Keratinocyte (primary cell): ENCODE measurements at regions not wholly inside any gene's neighbourhood (a gene's known extent, or its start where the extent isn't known, plus 50 kb on each side); places are given as distances from the start of the nearest gene placed in this dataset.

Experiments used
- DNase-seq: peaks from one replicate; pipeline ENCODE4 v3.0.0-alpha.2; 2011; ENCODE audit warnings: low read depth, missing footprints, low spot score
- FAIRE-seq: peaks from 2 replicates; lab custom pipeline; 2011; peaks lifted over from hg19 to GRCh38; lab: Jason Lieb, UNC
- H2AFZ ChIP-seq: 2 replicates; pipeline ENCODE4 v1.6.0; 2012; ENCODE audit warnings: low read length, control low read depth, inconsistent platforms; ENCODE audit not compliant: control insufficient read depth
- H3K27ac ChIP-seq: 2 replicates; pipeline ENCODE4 v1.5.1; 2011; ENCODE audit warnings: low read length; ENCODE audit not compliant: control insufficient read depth, insufficient read depth
- H3K27me3 ChIP-seq: 3 replicates; pipeline ENCODE4 v1.6.0; 2011; ENCODE audit warnings: low read length; ENCODE audit not compliant: control insufficient read depth, insufficient read depth; ENCODE audit errors: extremely low read depth
- H3K36me3 ChIP-seq, 2 experiments: 2 replicates in 1 of 2; 3 replicates in 1 of 2; pipeline ENCODE4 v1.5.1; 2011; ENCODE audit warnings: low read length in 2 of 2, mild to moderate bottlenecking in 1 of 2; ENCODE audit not compliant: control insufficient read depth in 2 of 2, insufficient read depth in 2 of 2; ENCODE audit errors: extremely low read depth in 1 of 2
- H3K4me1 ChIP-seq: 3 replicates; pipeline ENCODE4 v1.5.1; 2011; ENCODE audit warnings: low read length; ENCODE audit not compliant: control insufficient read depth, insufficient read depth; ENCODE audit errors: extremely low read depth
- H3K4me2 ChIP-seq: 3 replicates; pipeline ENCODE4 v1.6.0; 2011; ENCODE audit warnings: low read depth, low read length; ENCODE audit not compliant: control insufficient read depth, insufficient read depth; ENCODE audit errors: extremely low read depth
- H3K4me3 ChIP-seq, 3 experiments: fragments of 200-600 bp in 1 of 3; sonication (generic) in 1 of 3; 2 replicates in 2 of 3; 3 replicates in 1 of 3; pipeline ENCODE4 v1.5.1; 2011 to 2016; ENCODE audit warnings: low read length in 3 of 3, mild to moderate bottlenecking in 3 of 3, control low read depth in 2 of 3, inconsistent platforms in 1 of 3, low read depth in 1 of 3, mixed read lengths in 1 of 3, mixed run types in 1 of 3, moderate library complexity in 1 of 3; ENCODE audit not compliant: control insufficient read depth in 2 of 3, insufficient read depth in 2 of 3; ENCODE audit errors: extremely low read depth in 1 of 3
- H3K79me2 ChIP-seq: 2 replicates; pipeline ENCODE4 v1.6.0; 2012; ENCODE audit warnings: low read length; ENCODE audit not compliant: control insufficient read depth, insufficient read depth
- H3K9ac ChIP-seq: 3 replicates; pipeline ENCODE4 v1.6.0; 2011; ENCODE audit warnings: low read length; ENCODE audit not compliant: control insufficient read depth, insufficient read depth; ENCODE audit errors: extremely low read depth
- H3K9me1 ChIP-seq: 3 replicates; pipeline ENCODE4 v1.6.0; 2011; ENCODE audit warnings: low read length; ENCODE audit not compliant: control insufficient read depth, insufficient read depth; ENCODE audit errors: extremely low read depth
- H3K9me3 ChIP-seq: 2 replicates; pipeline ENCODE4 v1.5.1; 2012; ENCODE audit warnings: low read depth, low read length; ENCODE audit not compliant: control insufficient read depth
- H4K20me1 ChIP-seq: 3 replicates; pipeline ENCODE4 v1.6.0; 2011; ENCODE audit warnings: low read length; ENCODE audit not compliant: control insufficient read depth, insufficient read depth; ENCODE audit errors: extremely low read depth
- EZH2 ChIP-seq: IDR thresholded peaks from one replicate; pipeline ENCODE4 v1.6.1; 2012; ENCODE audit warnings: inconsistent platforms, mild to moderate bottlenecking, low read length, moderate library complexity
- dilution Hi-C: fragments of 300-500 bp; cut with MboI; formaldehyde crosslinking; loops from one replicate; pipeline ENCODE4 v1.7.0; 2020; ENCODE audit warnings: low sequenced_read_pairs; ENCODE audit not compliant: extremely low pct_ligation_motif_present
- TF ChIP-seq, protein P1 (sequence below), 3 experiments: IDR thresholded peaks in 1 of 3; conservative IDR thresholded peaks in 1 of 3; optimal IDR thresholded peaks in 1 of 3; 2 replicates in 2 of 3; 3 replicates in 1 of 3; pipeline versions ENCODE3 to v1.5.1; 2011; ENCODE audit warnings: low read length in 3 of 3, mild to moderate bottlenecking in 3 of 3, moderate library complexity in 2 of 3, control low read depth in 1 of 3, inconsistent platforms in 1 of 3; ENCODE audit not compliant: insufficient read depth in 2 of 3; ENCODE audit errors: extremely low read depth in 1 of 3

DNA sequence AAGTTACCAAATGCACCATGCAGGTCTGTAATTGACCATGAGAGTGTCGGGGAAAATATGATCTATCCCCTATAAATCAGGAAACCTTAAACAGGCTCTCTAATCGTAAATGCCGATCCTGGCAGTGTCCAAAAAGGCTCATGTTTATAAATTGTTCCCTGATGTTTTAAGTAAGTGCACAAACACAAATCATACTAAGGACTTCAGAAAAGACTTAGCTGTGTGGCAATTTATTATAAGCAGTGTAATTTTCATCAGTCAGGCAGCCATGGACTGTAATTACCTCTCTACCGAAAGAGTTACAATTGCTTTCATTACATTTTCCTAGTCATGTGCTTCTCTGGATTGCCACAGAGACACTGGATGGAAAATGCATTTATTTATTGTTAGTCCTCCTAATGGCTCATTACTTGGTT lies 73.4 kb upstream of the COX10 start:
- Histone ChIP-seq H2AFZ (no peak overlapping the region), H3K36me3 (no peaks in the 10 kb centered on the region), H3K27me3 (no peaks in the 10 kb centered on the region), H3K79me2 (no peaks in the 10 kb centered on the region), H3K4me2 (no peak overlapping the region), H3K4me3 (no peak overlapping the region), H3K4me1 (no peaks in the 10 kb centered on the region), H3K9me3 (no peaks in the 10 kb centered on the region), H4K20me1 (no peaks in the 10 kb centered on the region), H3K9me1 (no peaks in the 10 kb centered on the region), H3K9ac (no peak overlapping the region), H3K27ac (no peak overlapping the region)
- dilution Hi-C loops: no loop called here
- DNase-seq: no peak
- no peak for FAIRE-seq
- TF ChIP-seq EZH2: no peak
- TF ChIP-seq, protein P1, sequence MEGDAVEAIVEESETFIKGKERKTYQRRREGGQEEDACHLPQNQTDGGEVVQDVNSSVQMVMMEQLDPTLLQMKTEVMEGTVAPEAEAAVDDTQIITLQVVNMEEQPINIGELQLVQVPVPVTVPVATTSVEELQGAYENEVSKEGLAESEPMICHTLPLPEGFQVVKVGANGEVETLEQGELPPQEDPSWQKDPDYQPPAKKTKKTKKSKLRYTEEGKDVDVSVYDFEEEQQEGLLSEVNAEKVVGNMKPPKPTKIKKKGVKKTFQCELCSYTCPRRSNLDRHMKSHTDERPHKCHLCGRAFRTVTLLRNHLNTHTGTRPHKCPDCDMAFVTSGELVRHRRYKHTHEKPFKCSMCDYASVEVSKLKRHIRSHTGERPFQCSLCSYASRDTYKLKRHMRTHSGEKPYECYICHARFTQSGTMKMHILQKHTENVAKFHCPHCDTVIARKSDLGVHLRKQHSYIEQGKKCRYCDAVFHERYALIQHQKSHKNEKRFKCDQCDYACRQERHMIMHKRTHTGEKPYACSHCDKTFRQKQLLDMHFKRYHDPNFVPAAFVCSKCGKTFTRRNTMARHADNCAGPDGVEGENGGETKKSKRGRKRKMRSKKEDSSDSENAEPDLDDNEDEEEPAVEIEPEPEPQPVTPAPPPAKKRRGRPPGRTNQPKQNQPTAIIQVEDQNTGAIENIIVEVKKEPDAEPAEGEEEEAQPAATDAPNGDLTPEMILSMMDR (optimal IDR thresholded peaks at IDR 0.05 in 1 of 3, IDR thresholded peaks at IDR 0.05 in 1 of 3, conservative IDR thresholded peaks at IDR 0.05 in 1 of 3; ENCODE audit: extremely low read depth in 1 of 3, insufficient read depth in 2 of 3, low read length in 3 of 3): no peak

- Histone ChIP-seq H3K4me1 (no peaks in the 10 kb centered on the region), H3K27ac (no peak overlapping the region), H3K27me3 (no peaks in the 10 kb centered on the region), H3K9ac (no peak overlapping the region), H4K20me1 (no peaks in the 10 kb centered on the region), H3K36me3 (no peaks in the 10 kb centered on the region), H3K79me2 (no peaks in the 10 kb centered on the region), H3K9me1 (no peaks in the 10 kb centered on the region), H3K9me3 (no peaks in the 10 kb centered on the region), H3K4me3 (no peak overlapping the region), H3K4me2 (no peak overlapping the region), H2AFZ (no peak overlapping the region)
- no peak for TF ChIP-seq EZH2
- TF ChIP-seq, protein P1 (optimal IDR thresholded peaks at IDR 0.05 in 1 of 3, IDR thresholded peaks at IDR 0.05 in 1 of 3, conservative IDR thresholded peaks at IDR 0.05 in 1 of 3; ENCODE audit: extremely low read depth in 1 of 3, insufficient read depth in 2 of 3, low read length in 3 of 3): no peak
- dilution Hi-C loops: no loop called here
- DNase-seq (no peak), FAIRE-seq (no peak)
These were observed 73.0 kb upstream of the COX10 start for GRCh38 chr17:13996276-13996675.
